ENCODE measurements at regions not wholly inside any gene's neighbourhood (a gene's known extent, or its start where the extent isn't known, plus 50 kb on each side); places are given as distances from the start of the nearest gene placed in this dataset.

DNA sequence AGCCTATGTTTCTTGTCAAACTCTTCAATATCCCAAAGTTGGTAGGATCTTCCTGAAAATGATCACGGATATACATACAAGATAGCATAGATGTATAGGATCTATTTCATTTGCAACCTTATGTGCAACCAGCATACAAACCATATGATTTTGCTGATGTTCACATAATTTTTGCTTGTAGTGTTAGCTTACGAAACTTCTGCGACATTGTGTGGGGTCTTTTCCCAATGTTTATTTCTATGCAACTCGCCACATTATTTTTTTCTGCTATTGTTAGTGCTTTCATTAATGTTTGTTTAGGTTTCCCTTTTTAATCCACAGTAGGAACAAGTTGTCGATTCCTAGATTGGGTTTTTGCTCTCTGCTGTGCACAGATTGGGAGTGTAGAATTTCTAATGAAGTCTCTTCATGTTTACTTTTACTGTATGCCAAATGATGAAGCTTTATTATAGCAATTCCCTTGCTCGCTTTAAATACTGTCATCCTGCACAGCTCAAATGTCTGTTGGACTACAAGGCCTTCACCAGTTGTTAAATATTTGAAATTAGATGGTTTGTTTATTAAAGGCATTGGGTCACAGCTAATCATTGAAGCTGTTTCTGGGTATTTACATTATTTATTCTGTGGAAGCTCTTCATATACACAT lies 257.6 kb upstream of the PCDH7 start (continued):
- TF ChIP-seq ZNF462 (CRISPR knock-in tag; IDR thresholded peaks at IDR 0.05) (no peak), NANOG (IDR thresholded peaks at IDR 0.05; ENCODE audit: borderline replicate concordance) (no peak), ETS1 (IDR thresholded peaks at IDR 0.05) (no peak), ZNF331 (CRISPR knock-in tag; IDR thresholded peaks at IDR 0.05; ENCODE audit: low read depth) (no peak), REST (IDR thresholded peaks at IDR 0.05; ENCODE audit: unreplicated experiment) (no peak), EZH2phosphoT487 (IDR thresholded peaks at IDR 0.05; ENCODE audit: unreplicated experiment) (no peak), POLR2AphosphoS5 (IDR thresholded peaks at IDR 0.05; ENCODE audit: low read depth) (no peak), CREB1 (CRISPR knock-in tag; IDR thresholded peaks at IDR 0.05; ENCODE audit: low read depth) (no peak)
